Fibroblast of the conjunctiva (primary cell): ENCODE measurements at regions not wholly inside any gene's neighbourhood (a gene's known extent, or its start where the extent isn't known, plus 50 kb on each side); places are given as distances from the start of the nearest gene placed in this dataset.

ENCODE experiments used
- DNase-seq: peaks from one replicate; pipeline ENCODE4 v3.0.0-alpha.2; 2010; ENCODE audit warnings: low read depth

- DNase-seq, result no peak
Observed at GRCh38 chr15:98387866-98388265, 260.5 kb upstream of the IGF1R start.

- no peak for DNase-seq
Observed at GRCh38 chr15:98390946-98391530, 257.3 kb upstream of the IGF1R start.

GRCh38 chr15:98391568-98391967 is 256.8 kb upstream of the IGF1R start:
- no peak for DNase-seq

GRCh38 chr15:98393471-98393870 is 254.9 kb upstream of the IGF1R start:
- no peak for DNase-seq

GRCh38 chr15:98394546-98394945 is 253.8 kb upstream of the IGF1R start:
- no peak for DNase-seq

- no peak for DNase-seq
Observed at GRCh38 chr15:98395974-98396610, 252.2 kb upstream of the IGF1R start.

- no peak for DNase-seq
Observed at GRCh38 chr15:98397419-98397818, 250.9 kb upstream of the IGF1R start.

- no peak for DNase-seq
Observed at GRCh38 chr15:98398056-98398455, 250.3 kb upstream of the IGF1R start.

GRCh38 chr15:98398886-98399285 is 249.5 kb upstream of the IGF1R start:
- no peak for DNase-seq

GRCh38 chr15:98400120-98400519 is 248.2 kb upstream of the IGF1R start:
- no peak for DNase-seq

GRCh38 chr15:98401029-98401428 is 247.3 kb upstream of the IGF1R start:
- DNase-seq, result no peak

GRCh38 chr15:98402486-98402885 is 245.9 kb upstream of the IGF1R start:
- DNase-seq, result no peak

- DNase-seq, result no peak
Observed at GRCh38 chr15:98403169-98403568, 245.2 kb upstream of the IGF1R start.

- no peak for DNase-seq
Observed at GRCh38 chr15:98403569-98403968, 244.8 kb upstream of the IGF1R start.

- no peak for DNase-seq
Observed at GRCh38 chr15:98405013-98405412, 243.3 kb upstream of the IGF1R start.

- no peak for DNase-seq
Observed at GRCh38 chr15:98408231-98408630, 240.1 kb upstream of the IGF1R start.

- no peak for DNase-seq
Observed at GRCh38 chr15:98410328-98410727, 238.0 kb upstream of the IGF1R start.

GRCh38 chr15:98412852-98413251 is 235.5 kb upstream of the IGF1R start:
- no peak for DNase-seq

- DNase-seq, result no peak
Observed at GRCh38 chr15:98413933-98414546, 234.3 kb upstream of the IGF1R start.

GRCh38 chr15:98416222-98416855 is 232.0 kb upstream of the IGF1R start:
- DNase-seq, result no peak

GRCh38 chr15:98417346-98417745 is 231.0 kb upstream of the IGF1R start:
- DNase-seq, result no peak

GRCh38 chr15:98418122-98418521 is 230.2 kb upstream of the IGF1R start:
- DNase-seq, result no peak

- no peak for DNase-seq
Observed at GRCh38 chr15:98419173-98419780, 229.1 kb upstream of the IGF1R start.
